Activated CD8-positive, alpha-beta memory T cell treated with anti-CD3 and anti-CD28 coated beads for 36 hours (primary cell): ENCODE measurements at regions not wholly inside any gene's neighbourhood (a gene's known extent, or its start where the extent isn't known, plus 50 kb on each side); places are given as distances from the start of the nearest gene placed in this dataset.

Experiments
- CTCF ChIA-PET: fragments of 350-600 bp; sonication (Branson Sonifier 250); formaldehyde crosslinking; loops from one replicate; lab custom pipeline; 2021; ENCODE audit warnings: antibody characterized with exemption; lab: Charles Lee
- POLR2A ChIA-PET: fragments of 350-600 bp; sonication (Branson Sonifier 250); formaldehyde crosslinking; loops from one replicate; lab custom pipeline; 2021; ENCODE audit warnings: antibody characterized with exemption; lab: Charles Lee

DNA sequence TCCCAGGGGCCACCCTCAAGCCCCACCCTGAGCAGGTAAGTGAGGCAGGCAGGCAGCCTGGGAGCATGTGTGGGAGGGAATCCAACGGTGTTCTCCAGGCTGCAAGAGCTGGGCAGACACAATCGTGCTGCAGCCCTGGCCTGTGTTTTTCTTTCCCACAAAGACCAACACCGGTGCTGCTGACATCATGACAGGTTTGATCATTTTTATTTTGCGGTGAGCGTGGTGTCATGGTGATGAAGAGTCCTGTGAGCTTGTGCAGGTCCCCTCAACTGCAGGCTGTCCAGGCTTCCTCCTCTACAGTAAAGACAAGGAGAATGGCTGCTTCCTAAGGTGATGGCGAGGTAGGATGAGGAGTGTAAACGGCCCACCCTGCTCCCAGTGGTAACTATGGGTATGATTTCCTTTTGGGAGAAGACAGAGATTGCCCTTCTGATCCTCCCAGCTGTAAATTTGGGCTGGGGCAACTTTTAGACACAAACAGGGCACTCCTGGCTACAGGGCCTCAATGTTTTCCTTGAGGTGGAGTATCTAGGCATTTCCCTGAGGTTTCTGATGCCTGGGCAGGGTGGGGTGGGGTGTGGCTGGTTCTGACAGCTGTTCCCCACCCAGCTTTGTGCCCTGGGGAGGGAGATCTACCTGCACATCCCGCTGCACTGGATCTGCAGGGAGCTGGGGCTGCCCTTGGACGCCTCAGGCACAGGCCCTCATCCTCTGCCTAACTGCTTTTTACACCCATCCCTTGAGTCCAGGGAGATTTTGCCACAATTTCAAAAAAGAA lies 109.1 kb downstream of the VCPKMT start:
- ChIA-PET CTCF (no interaction called here), POLR2A (no interaction called here)

DNA sequence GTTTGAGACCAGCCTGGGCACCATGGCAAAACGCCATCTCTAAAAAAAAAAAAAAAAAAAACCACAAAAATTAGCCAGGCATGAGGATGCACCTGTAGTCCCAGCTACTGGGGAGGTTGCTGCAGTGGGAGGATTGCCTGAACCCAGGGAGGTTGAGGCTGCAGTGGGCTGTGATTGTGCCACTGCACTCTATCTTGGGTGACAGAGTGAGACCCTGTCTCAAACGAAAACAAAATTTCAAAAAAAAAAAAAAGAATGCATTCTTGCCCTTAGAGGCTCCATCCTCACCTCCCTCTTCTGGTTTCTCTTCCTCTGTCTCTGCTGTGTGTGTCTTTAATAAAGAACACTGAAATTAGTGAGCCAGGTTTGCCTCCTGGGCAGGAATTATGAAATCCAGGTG lies 107.8 kb downstream of the VCPKMT start:
- POLR2A ChIA-PET: no interaction called here
- CTCF ChIA-PET: interaction anchor here (0.7 to 1.6 kb wide), 2 partner anchors 29 to 96 kb away, joined by 3 to 6 read pairs; no protein-coding TSS in a partner anchor

- ChIA-PET CTCF (interaction anchor here (1.6 kb wide), 1 partner anchor 29 kb away, joined by 6 read pairs; no protein-coding TSS in a partner anchor), POLR2A (no interaction called here)
Measured at GRCh38 chr14:50008974-50009373, 107.4 kb downstream of the VCPKMT start.

GRCh38 chr14:50010752-50011151 lies 105.6 kb downstream of the VCPKMT start:
- ChIA-PET POLR2A (no interaction called here), CTCF (no interaction called here)

GRCh38 chr14:50011242-50011641 lies 105.1 kb downstream of the VCPKMT start:
- POLR2A ChIA-PET: no interaction called here

DNA sequence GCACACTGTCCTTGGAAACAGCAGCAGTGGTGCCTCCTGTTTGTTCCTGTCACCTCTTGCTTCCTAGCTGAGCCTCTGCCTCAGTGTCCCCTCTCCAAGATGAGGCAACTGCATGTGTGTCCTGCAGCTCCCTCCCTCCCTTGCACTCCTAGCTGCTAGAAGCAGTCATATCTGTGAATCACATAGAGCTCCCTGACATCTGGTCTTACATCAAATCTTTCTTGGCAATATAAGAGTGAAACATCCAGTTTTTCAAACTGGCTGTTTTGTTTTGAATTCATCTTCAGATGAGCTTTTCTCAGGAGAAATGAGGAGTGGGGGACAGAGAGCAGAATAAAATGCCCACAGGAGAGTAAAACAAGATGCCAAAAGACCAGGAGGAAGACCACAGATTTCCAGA lies 103.7 kb downstream of the VCPKMT start:
- CTCF ChIA-PET: no interaction called here
- POLR2A ChIA-PET: no interaction called here

More at GRCh38 chr14:50011242-50011641, 105.1 kb downstream of the VCPKMT start:
- CTCF ChIA-PET: no interaction called here

DNA sequence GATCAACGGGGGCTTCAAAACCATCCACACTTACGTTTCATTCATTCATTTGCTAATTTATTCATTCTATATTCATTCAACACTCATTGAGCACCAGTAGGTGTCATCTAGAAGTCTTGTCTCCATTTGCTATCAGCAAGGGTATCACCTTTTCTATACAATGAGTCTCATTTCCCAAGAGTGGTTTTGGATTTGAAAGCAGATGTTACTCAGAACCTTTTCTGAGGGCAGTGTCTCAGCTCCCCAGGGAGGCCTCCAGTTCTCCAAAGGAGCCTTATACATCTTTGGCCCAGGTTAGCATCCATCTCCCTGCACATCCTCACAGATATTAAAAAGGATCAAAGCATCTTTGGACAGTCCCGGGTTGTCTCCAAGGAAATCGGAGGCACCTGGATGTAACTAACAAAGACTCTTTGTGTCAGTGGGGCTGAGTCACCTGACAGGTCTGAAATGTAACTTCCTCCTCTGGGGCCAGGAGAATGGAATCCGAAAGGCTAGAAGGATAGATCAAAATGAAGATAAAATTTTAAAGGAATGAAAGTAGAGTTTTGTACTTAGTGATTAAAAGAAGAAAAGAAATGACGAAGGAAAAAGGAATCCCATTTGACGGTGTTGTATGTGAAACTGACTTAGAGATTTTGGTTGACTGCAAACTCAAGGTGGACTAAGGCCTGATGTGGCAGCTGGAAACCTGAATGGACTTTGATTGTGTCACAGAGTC lies 103.0 kb downstream of the VCPKMT start:
- ChIA-PET CTCF (no interaction called here), POLR2A (no interaction called here)

- POLR2A ChIA-PET: no interaction called here
- CTCF ChIA-PET: interaction anchor here (0.9 kb wide), 1 partner anchor 90 kb away, joined by 3 read pairs; no protein-coding TSS in a partner anchor
Measured at GRCh38 chr14:50013934-50014333, 102.4 kb downstream of the VCPKMT start.

DNA sequence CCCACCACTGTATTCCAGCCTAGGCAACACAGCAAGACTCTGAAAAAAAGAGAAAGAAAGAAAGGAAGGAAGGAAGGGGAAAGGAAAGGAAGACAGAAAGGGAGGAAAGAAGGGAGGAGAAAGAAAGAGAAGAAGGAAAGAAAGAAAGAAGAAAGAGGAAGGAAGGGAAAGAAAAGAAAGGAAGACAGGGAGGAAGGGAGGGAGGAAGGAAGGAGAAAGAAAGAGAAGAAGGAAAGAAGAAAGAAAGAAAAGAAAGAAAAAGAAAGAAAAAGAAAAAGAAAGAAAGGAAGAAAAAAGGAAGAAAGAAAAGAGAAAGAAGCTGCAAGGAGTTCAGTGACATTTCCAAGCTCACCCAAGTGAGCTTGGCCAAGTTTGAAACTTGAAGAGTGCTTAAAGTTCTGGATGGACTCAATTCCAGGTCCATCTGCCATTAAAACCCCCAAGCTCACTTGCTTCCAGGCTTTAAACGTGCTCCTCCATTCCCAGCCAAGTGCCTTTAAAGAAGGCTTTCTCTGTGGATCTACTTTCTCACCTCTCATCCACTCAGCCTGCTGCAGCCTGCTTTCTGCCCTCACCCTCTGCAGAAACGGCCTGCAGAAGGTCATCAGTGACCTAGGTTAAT lies 101.5 kb downstream of the VCPKMT start:
- POLR2A ChIA-PET: interaction anchor here (0.6 kb wide), 1 partner anchor 23 kb away, joined by 3 read pairs; no protein-coding TSS in a partner anchor

DNA sequence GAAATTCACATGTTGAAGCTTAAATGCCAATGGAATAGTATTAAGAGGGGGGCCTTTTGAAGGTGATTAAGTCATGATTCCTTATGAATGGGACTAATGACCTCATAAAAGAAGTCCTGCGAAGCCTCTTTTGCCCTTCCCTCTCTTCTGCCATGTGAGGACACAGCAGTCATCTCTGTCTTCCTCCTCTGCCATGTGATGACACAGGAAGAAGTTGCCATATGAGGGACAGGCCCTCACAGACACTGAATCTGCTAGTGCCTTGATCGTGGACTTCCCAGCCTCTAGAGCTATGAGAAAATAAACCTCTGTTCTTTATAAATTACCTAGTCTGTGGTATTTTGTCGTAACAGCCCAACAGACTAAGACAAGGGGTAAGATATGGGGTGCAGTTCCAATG lies 100.7 kb downstream of the VCPKMT start:
- CTCF ChIA-PET: no interaction called here
- POLR2A ChIA-PET: no interaction called here

More for the DNA sequence above, 101.5 kb downstream of the VCPKMT start:
- CTCF ChIA-PET: interaction anchor here (0.9 kb wide), 1 partner anchor 89 kb away, joined by 3 read pairs; no protein-coding TSS in a partner anchor

DNA sequence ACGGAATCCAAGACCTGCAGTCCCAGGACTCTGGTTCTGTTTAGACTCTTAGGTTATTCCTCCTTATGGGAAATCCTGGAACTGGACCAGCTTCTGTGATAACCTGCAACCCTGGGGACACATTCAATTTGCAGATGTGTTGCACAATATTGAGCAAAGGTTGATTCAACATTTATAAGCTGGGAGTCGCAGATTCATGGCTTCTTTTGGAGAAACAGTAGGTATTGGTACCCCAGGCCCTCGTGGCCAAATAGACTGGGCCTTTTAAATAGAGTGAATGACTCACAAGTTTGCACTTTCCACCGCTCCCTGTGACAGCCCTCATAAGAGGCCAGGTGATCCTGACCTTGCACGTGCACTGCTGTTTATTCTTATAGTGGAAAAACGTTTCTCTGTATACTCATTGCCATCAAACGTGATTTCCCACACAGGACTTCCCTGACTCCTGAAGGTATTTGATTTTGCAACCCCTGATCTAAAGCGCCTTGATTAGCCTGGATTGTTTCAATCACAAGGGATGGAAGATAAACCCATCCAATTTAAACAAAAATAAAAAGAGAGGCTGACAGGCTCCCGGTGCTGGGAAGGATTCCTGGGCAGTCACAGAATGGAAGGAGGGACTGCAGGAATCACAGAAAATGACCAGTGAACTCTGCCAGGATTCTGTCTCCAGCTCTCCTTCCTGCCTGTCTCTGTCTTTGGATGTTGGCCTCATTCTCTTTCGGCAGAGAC lies 98.0 kb downstream of the VCPKMT start:
- POLR2A ChIA-PET: no interaction called here
- CTCF ChIA-PET: interaction anchor here (0.6 kb wide), 1 partner anchor 245 kb away, joined by 3 read pairs; no protein-coding TSS in a partner anchor

DNA sequence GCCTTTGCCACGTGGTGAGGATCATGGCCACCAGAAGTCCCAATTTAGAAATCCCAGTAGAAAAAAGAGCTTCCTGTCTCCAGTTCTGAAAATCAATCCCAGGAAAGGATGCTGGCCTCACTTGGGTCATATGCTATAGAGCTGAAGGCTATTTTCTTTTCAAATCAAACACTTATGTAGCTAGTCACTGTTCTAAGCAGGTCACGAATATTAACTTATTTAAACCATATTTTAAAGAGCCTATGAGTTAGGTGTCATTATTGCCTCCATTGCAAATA lies 97.5 kb downstream of the VCPKMT start:
- CTCF ChIA-PET: no interaction called here
- POLR2A ChIA-PET: no interaction called here

DNA sequence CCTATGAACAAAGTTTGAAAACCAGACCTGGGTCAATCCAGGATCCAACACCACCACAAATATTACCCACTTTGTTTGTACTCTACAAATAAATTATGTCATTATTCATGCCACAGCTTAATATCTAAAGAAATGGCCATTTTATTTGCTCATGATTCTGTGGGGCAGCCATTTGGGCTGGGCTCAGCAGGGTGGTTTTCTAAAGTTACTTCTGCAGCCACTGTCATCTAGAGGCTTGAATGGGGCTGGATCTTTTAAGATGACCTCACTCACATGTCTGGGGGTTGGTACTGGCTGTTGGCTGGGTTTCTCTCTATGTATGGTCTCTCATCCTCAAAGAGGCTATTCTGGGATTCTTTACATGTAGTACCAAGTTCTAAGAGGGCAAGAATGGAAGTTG lies 96.2 kb downstream of the VCPKMT start:
- ChIA-PET CTCF (no interaction called here), POLR2A (no interaction called here)

DNA sequence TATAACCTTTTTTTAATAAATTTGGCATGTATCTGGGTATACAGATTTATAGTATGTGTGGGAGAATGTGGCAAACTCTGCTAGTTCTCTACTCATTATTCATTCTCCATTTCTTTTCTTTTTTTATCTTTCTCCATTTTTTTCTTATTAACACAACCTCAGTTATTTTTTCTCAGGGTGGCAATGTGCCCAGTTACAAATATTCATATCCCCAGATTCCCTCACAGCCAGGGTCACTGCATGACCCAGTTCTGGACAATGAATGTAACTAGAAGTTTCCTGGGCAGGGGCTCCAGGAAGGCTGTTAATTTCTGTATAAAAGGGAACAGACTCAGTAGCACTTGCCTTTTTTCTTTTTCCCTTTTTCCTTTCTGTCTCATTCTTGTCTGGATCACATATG lies 95.6 kb downstream of the VCPKMT start:
- ChIA-PET CTCF (no interaction called here), POLR2A (interaction anchor here (1.3 to 1.7 kb wide), 2 partner anchors 18 kb away, joined by 6 to 14 read pairs; no protein-coding TSS in a partner anchor)

DNA sequence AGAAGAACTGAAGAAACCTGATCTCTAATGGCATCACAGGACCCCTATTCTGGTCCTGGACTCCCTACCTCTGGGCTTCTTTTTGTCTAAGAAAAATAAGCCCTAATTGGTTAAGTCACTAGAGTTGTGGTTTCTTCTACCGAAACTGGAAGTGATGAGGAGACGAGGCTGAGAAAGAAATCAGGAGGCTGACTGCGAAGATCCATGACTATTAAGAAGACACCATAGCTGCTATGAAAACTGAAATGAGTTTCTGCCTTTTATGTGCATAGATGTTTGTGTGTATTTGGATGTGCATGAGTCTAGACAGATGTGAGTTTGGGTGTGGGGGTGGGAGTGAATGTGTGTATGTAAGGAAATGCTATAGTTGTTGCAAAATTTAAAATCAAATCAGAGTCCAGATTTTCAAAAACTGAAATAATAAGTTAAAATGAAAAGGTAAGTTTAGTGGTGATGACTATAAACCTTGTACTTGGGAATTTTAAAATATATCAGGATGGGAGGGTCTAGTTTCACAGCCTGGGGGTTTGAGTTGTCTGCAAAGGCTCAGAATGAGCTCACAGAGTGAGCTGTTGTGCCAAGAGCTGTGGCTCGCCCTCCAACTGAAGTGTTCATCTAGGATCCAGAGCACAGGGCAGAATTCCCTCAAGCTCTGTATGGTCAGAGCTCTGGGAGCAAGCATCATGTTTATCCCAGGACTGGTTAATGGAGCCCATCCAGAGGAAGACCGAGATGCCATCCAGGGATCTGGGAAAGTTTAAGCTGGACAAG lies 94.9 kb downstream of the VCPKMT start:
- POLR2A ChIA-PET: interaction anchor here (1.3 to 1.7 kb wide), 2 partner anchors 17 to 18 kb away, joined by 6 to 14 read pairs; no protein-coding TSS in a partner anchor
- CTCF ChIA-PET: interaction anchor here (1.0 kb wide), 1 partner anchor 18 kb away, joined by 4 read pairs; no protein-coding TSS in a partner anchor

- ChIA-PET POLR2A (interaction anchor here (0.6 to 1.7 kb wide), 2 partner anchors 20 to 144 kb away, joined by 4 to 6 read pairs; no protein-coding TSS in a partner anchor), CTCF (interaction anchor here (0.6 kb wide), 1 partner anchor 150 kb away, joined by 3 read pairs; no protein-coding TSS in a partner anchor)
Measured at GRCh38 chr14:50022661-50023060, 93.7 kb downstream of the VCPKMT start.

- ChIA-PET POLR2A (interaction anchor here (0.5 to 1.7 kb wide), 3 partner anchors 15 to 161 kb away, joined by 3 to 8 read pairs (median 4); no protein-coding TSS in a partner anchor), CTCF (interaction anchor here (0.9 to 1.2 kb wide), 2 partner anchors 14 to 17 kb away, joined by 3 to 4 read pairs; no protein-coding TSS in a partner anchor)
Measured at GRCh38 chr14:50023671-50024490, 92.5 kb downstream of the VCPKMT start.
